Gastroesophageal sphincter (tissue), 4 donors: ENCODE measurements at regions not wholly inside any gene's neighbourhood (a gene's known extent, or its start where the extent isn't known, plus 50 kb on each side); places are given as distances from the start of the nearest gene placed in this dataset.

ENCODE experiments used
- ATAC-seq: fragments of 150-250 bp; one replicate; pipeline ENCODE4 v1.9.1; 2016; ENCODE audit warnings: mild to moderate bottlenecking, moderate library complexity
- H3K27ac ChIP-seq, 4 donors: fragments of 200-600 bp; sonication (generic) in 3 of 4; 1 replicate in 3 of 4; 2 replicates in 1 of 4; pipeline ENCODE4 v1.5.1; 2016 to 2019
- H3K27me3 ChIP-seq: fragments of 200-600 bp; sonication (generic); one replicate; pipeline ENCODE4 v1.5.1; 2019
- H3K36me3 ChIP-seq, 2 donors: fragments of 200-600 bp; sonication (generic); one replicate each; pipeline ENCODE4 v1.5.1; 2019; ENCODE audit warnings: control low read depth in 1 of 2
- H3K4me1 ChIP-seq, 3 donors: fragments of 200-600 bp; sonication (generic); 1 replicate in 2 of 3; 2 replicates in 1 of 3; pipeline ENCODE4 v1.5.1; 2016 to 2019; ENCODE audit warnings: control low read depth in 2 of 3
- H3K4me3 ChIP-seq, 2 donors: fragments of 200-600 bp; sonication (generic); one replicate each; pipeline ENCODE4 v1.5.1; 2019; ENCODE audit warnings: mild to moderate bottlenecking in 1 of 2, moderate library complexity in 1 of 2
- H3K9me3 ChIP-seq, 3 donors: fragments of 200-600 bp; sonication (generic); one replicate each; pipeline ENCODE4 v1.5.1; 2017 to 2019; ENCODE audit warnings: control low read depth in 2 of 3
- CTCF ChIP-seq, 4 experiments: fragments of 200-600 bp in 2 of 4; fragments of 450-650 bp in 2 of 4; sonication (generic) in 1 of 4; IDR thresholded peaks; one replicate each; pipeline ENCODE4 v1.5.1; 2017 to 2019; ENCODE audit warnings: antibody characterized with exemption in 4 of 4, mild to moderate bottlenecking in 2 of 4, moderate library complexity in 2 of 4
- EP300 ChIP-seq: sonication (generic); formaldehyde crosslinking; IDR thresholded peaks from one replicate; pipeline ENCODE4 v1.6.1; 2017; ENCODE audit warnings: antibody characterized with exemption, mild to moderate bottlenecking
- POLR2A ChIP-seq, 2 donors: fragments of 450-650 bp; IDR thresholded peaks; one replicate each; pipeline ENCODE4 v1.6.1; 2017; ENCODE audit warnings: antibody characterized with exemption in 2 of 2, mild to moderate bottlenecking in 2 of 2, moderate library complexity in 1 of 2
- POLR2AphosphoS5 ChIP-seq: sonication (generic); formaldehyde crosslinking; IDR thresholded peaks from one replicate; pipeline ENCODE4 v1.6.1; 2017; ENCODE audit warnings: antibody characterized with exemption
- WGBS, 2 donors: methylation state at CpG; one replicate each; pipeline ENCODE4 v1.1.5; 2018; ENCODE audit warnings: low coverage in 1 of 2; 5-methylcytosine and 5-hydroxymethylcytosine counted together

- 69% methylated on average over 1 of the region's 1 CpG; no CpG with 5 or more reads in 1 of the 2 donors for WGBS, 2 donors
- no peak for ATAC-seq
Measured at GRCh38 chr13:95352486-95352885, 51.2 kb upstream of the ABCC4 start.

GRCh38 chr13:95354156-95354555, 52.9 kb upstream of the ABCC4 start:
- Histone ChIP-seq H3K4me3 (no peak overlapping the region), H3K4me1 (no peaks in the 10 kb centered on the region), H3K27me3 (no peaks in the 10 kb centered on the region), H3K9me3 (peaks cover 0 to 11% (median 0%) of the 10 kb centered on the region in 3 donors), H3K36me3 (no peaks in the 10 kb centered on the region), H3K27ac (no peak overlapping the region)
- WGBS, 2 donors: 63 to 100% methylated on average over 1 to 2 of the region's 2 CpGs
- TF ChIP-seq POLR2AphosphoS5 (no peak), CTCF (IDR thresholded peaks at IDR 0.05) (no peak), EP300 (no peak), POLR2A (IDR thresholded peaks at IDR 0.05) (no peak)
- ATAC-seq: no peak

More at GRCh38 chr13:95352486-95352885, 51.2 kb upstream of the ABCC4 start:
- Histone ChIP-seq H3K4me3 (no peak overlapping the region), H3K9me3 (peaks cover 0 to 10% (median 0%) of the 10 kb centered on the region in 3 donors), H3K27ac (no peak overlapping the region), H3K4me1 (no peaks in the 10 kb centered on the region), H3K36me3 (no peaks in the 10 kb centered on the region), H3K27me3 (no peaks in the 10 kb centered on the region)
- TF ChIP-seq CTCF (IDR thresholded peaks at IDR 0.05) (no peak), POLR2AphosphoS5 (no peak), EP300 (no peak), POLR2A (IDR thresholded peaks at IDR 0.05) (no peak)

- TF ChIP-seq EP300 (no peak), CTCF (IDR thresholded peaks at IDR 0.05) (no peak), POLR2AphosphoS5 (no peak), POLR2A (IDR thresholded peaks at IDR 0.05) (no peak)
- H3K4me1 ChIP-seq: no peaks in the 10 kb centered on the region
- WGBS, 2 donors: 20 to 24% methylated on average over 3 to 4 of the region's 4 CpGs
- H3K4me3 ChIP-seq: no peak overlapping the region
- ATAC-seq: no peak
- H3K27me3 ChIP-seq: no peaks in the 10 kb centered on the region
- no peak overlapping the region for H3K27ac ChIP-seq
- no peaks in the 10 kb centered on the region for H3K36me3 ChIP-seq
- H3K9me3 ChIP-seq: peaks cover 0 to 11% (median 0%) of the 10 kb centered on the region in 3 donors
Measured at GRCh38 chr13:95354680-95355487, 53.6 kb upstream of the ABCC4 start.

- WGBS, 2 donors: 35 to 57% methylated on average over 3 to 5 of the region's 6 CpGs
- Histone ChIP-seq H3K27ac (no peak overlapping the region), H3K4me1 (no peaks in the 10 kb centered on the region), H3K9me3 (peaks cover 0 to 11% (median 0%) of the 10 kb centered on the region in 3 donors), H3K27me3 (no peaks in the 10 kb centered on the region), H3K4me3 (no peak overlapping the region), H3K36me3 (no peaks in the 10 kb centered on the region)
- TF ChIP-seq POLR2AphosphoS5: no peak
- no peak for TF ChIP-seq POLR2A (IDR thresholded peaks at IDR 0.05)
- ATAC-seq: no peak
Measured at GRCh38 chr13:95355494-95355893, 54.2 kb upstream of the ABCC4 start.

GRCh38 chr13:95356916-95357315, 55.7 kb upstream of the ABCC4 start:
- WGBS, 2 donors: 100% methylated on average over 1 of the region's 2 CpGs; no CpG with 5 or more reads in 1 of the 2 donors
- no peaks in the 10 kb centered on the region for H3K36me3 ChIP-seq
- no peak overlapping the region for H3K4me3 ChIP-seq
- no peak overlapping the region for H3K27ac ChIP-seq
- TF ChIP-seq EP300 (no peak), POLR2A (IDR thresholded peaks at IDR 0.05) (no peak)
- H3K27me3 ChIP-seq: no peaks in the 10 kb centered on the region
- H3K9me3 ChIP-seq: peaks cover 0 to 11% (median 0%) of the 10 kb centered on the region in 3 donors
- no peaks in the 10 kb centered on the region for H3K4me1 ChIP-seq
- no peak for ATAC-seq

GRCh38 chr13:95357875-95358274, 56.6 kb upstream of the ABCC4 start:
- H3K36me3 ChIP-seq: no peaks in the 10 kb centered on the region
- no peak overlapping the region for H3K27ac ChIP-seq
- no peak overlapping the region for H3K4me3 ChIP-seq
- 38% methylated on average over 1 of the region's 4 CpGs; no CpG with 5 or more reads in 1 of the 2 donors for WGBS, 2 donors
- ATAC-seq: no peak
- H3K27me3 ChIP-seq: no peaks in the 10 kb centered on the region
- TF ChIP-seq EP300 (no peak), POLR2A (IDR thresholded peaks at IDR 0.05) (no peak), POLR2AphosphoS5 (no peak), CTCF (IDR thresholded peaks at IDR 0.05) (no peak)
- peaks cover 0 to 12% (median 0%) of the 10 kb centered on the region in 3 donors for H3K9me3 ChIP-seq
- H3K4me1 ChIP-seq: no peaks in the 10 kb centered on the region
